HepG2 (cell line): ENCODE measurements at regions not wholly inside any gene's neighbourhood (a gene's known extent, or its start where the extent isn't known, plus 50 kb on each side); places are given as distances from the start of the nearest gene placed in this dataset.

ENCODE experiments used
- ATAC-seq: fragments of 200-7000 bp; cut with Tn5 transposase; 3 replicates; pipeline ENCODE4 v1.9.1; 2020; ENCODE audit warnings: mild to moderate bottlenecking, moderate library complexity
- BruUV-seq: library from RNA; stranded (reverse); fragments of 400-500 nt; replicated peaks from 2 replicates; lab custom pipeline; 2021; lab: Mats Ljungman, UMichigan
- CTCF ChIA-PET: fragments of 300-600 bp; formaldehyde crosslinking; extraction: SDS; loops from one replicate; lab custom pipeline; 2021; ENCODE audit warnings: low total read pairs, inconsistent platforms, low intra/inter-chr PET ratio; lab: Yijun Ruan, JAX
- POLR2A ChIA-PET: fragments of 350-600 bp; sonication (Branson Sonifier 250); formaldehyde crosslinking; loops from one replicate; lab custom pipeline; 2020; ENCODE audit warnings: antibody characterized with exemption, inconsistent platforms; lab: Yijun Ruan, JAX
- DNase-seq: peaks from one replicate; pipeline ENCODE4 v3.0.0-alpha.2; 2015; ENCODE audit warnings: low spot score
- FAIRE-seq: peaks from 3 replicates; lab custom pipeline; 2011; peaks lifted over from hg19 to GRCh38; lab: Jason Lieb, UNC
- H2AFZ ChIP-seq: one replicate; pipeline ENCODE4 v1.6.1; 2011; ENCODE audit warnings: low read length, inconsistent platforms
- H3K27ac ChIP-seq: fragments of 300-600 bp; 3 replicates; pipeline ENCODE4 v1.8.0; 2011; ENCODE audit warnings: mixed run types, mild to moderate bottlenecking, mixed read lengths, low read length, inconsistent platforms; ENCODE audit not compliant: insufficient read depth; ENCODE audit errors: extremely low read length
- H3K27me3 ChIP-seq, 2 experiments: fragments of 200-600 bp in 1 of 2; 2 replicates in 1 of 2; 3 replicates in 1 of 2; pipeline versions ENCODE4 v1.6.0 to v1.8.0; 2011; ENCODE audit warnings: low read length in 2 of 2, mild to moderate bottlenecking in 2 of 2, moderate library complexity in 2 of 2, inconsistent platforms in 1 of 2; ENCODE audit not compliant: insufficient read depth in 2 of 2, control insufficient read depth in 1 of 2
- H3K36me3 ChIP-seq, 2 experiments: fragments of 200-600 bp in 1 of 2; replicated peaks in 1 of 2; 2 replicates in 1 of 2; 3 replicates in 1 of 2; pipeline versions ENCODE4 v1.5.1 to v1.8.0; 2011; ENCODE audit warnings: low read length in 2 of 2, inconsistent platforms in 1 of 2; ENCODE audit not compliant: insufficient read depth in 2 of 2, control insufficient read depth in 1 of 2
- H3K4me1 ChIP-seq: 2 replicates; pipeline ENCODE4 v1.5.1; 2012; ENCODE audit warnings: low read length, inconsistent platforms; ENCODE audit not compliant: insufficient read depth
- H3K4me2 ChIP-seq: 2 replicates; pipeline ENCODE4 v1.6.0; 2011; ENCODE audit warnings: low read depth, low read length, inconsistent platforms
- H3K4me3 ChIP-seq, 3 experiments: fragments of 200-600 bp in 1 of 3; sonication (generic), shearing (Covaris generic) in 1 of 3; replicated peaks in 1 of 3; 2 replicates each; pipeline ENCODE4 v1.5.1; 2011 to 2016; ENCODE audit warnings: low read length in 3 of 3, inconsistent platforms in 2 of 3, low read depth in 2 of 3, mild to moderate bottlenecking in 2 of 3, control low read depth in 1 of 3, mixed read lengths in 1 of 3; ENCODE audit not compliant: insufficient read depth in 1 of 3
- H3K79me2 ChIP-seq: one replicate; pipeline ENCODE4 v1.6.1; 2011; ENCODE audit warnings: low read length, inconsistent platforms; ENCODE audit not compliant: insufficient read depth
- H3K9ac ChIP-seq: 2 replicates; pipeline ENCODE4 v1.6.0; 2011; ENCODE audit warnings: mild to moderate bottlenecking, low read depth, low read length, inconsistent platforms; ENCODE audit not compliant: insufficient read depth
- H3K9me3 ChIP-seq: 2 replicates; pipeline ENCODE4 v1.5.1; 2012; ENCODE audit warnings: mild to moderate bottlenecking, low read length
- H4K20me1 ChIP-seq: 2 replicates; pipeline ENCODE4 v1.6.0; 2011; ENCODE audit warnings: inconsistent platforms, mild to moderate bottlenecking, low read length, moderate library complexity; ENCODE audit not compliant: insufficient read depth
- FOSL2 ChIP-seq: sonication (generic); formaldehyde crosslinking; IDR thresholded peaks from 2 replicates; pipeline ENCODE4 v1.4.0; 2020; ENCODE audit warnings: missing genetic modification reagents
- KAT2B ChIP-seq: fragments of 150-350 bp; IDR thresholded peaks from 2 replicates; pipeline ENCODE4 v1.6.1; 2014; ENCODE audit warnings: low read depth, low read length, borderline replicate concordance
- KDM3A ChIP-seq: IDR thresholded peaks from 2 replicates; pipeline ENCODE4 v1.6.1; 2018; ENCODE audit warnings: low read depth, missing compliant biosample characterization
- NCOA5 ChIP-seq: sonication (generic); formaldehyde crosslinking; IDR thresholded peaks from 2 replicates; pipeline ENCODE4 v1.4.0; 2020; ENCODE audit warnings: missing genetic modification reagents
- SIX1 ChIP-seq: sonication (generic); formaldehyde crosslinking; IDR thresholded peaks from 2 replicates; pipeline ENCODE4 v1.4.0; 2020; ENCODE audit warnings: missing genetic modification reagents, borderline replicate concordance
- SP2 ChIP-seq: sonication (generic); formaldehyde crosslinking; IDR thresholded peaks from 2 replicates; pipeline ENCODE4 v1.5.1; 2020; ENCODE audit warnings: mild to moderate bottlenecking, missing genetic modification reagents
- TOPORS ChIP-seq: sonication (generic); formaldehyde crosslinking; IDR thresholded peaks from 2 replicates; pipeline ENCODE4 v1.8.0; 2023; ENCODE audit warnings: mild to moderate bottlenecking, missing genetic modification reagents
- ZFP62 ChIP-seq: sonication (generic); formaldehyde crosslinking; IDR thresholded peaks from 2 replicates; pipeline ENCODE4 v1.4.0; 2020; ENCODE audit warnings: missing genetic modification reagents
- ZNF180 ChIP-seq: sonication (generic); formaldehyde crosslinking; IDR thresholded peaks from 2 replicates; pipeline ENCODE4 v1.4.0; 2020; ENCODE audit warnings: low read depth, missing genetic modification reagents, borderline replicate concordance
- ZNF451 ChIP-seq: sonication (generic); formaldehyde crosslinking; IDR thresholded peaks from 2 replicates; pipeline ENCODE4 v1.5.0; 2020; ENCODE audit warnings: mild to moderate bottlenecking, missing genetic modification reagents
- WGBS: methylation state at CpG from one replicate; pipeline ENCODE4 v1.1.6; 2017; ENCODE audit warnings: low lambda C conversion rate; 5-methylcytosine and 5-hydroxymethylcytosine counted together
- in situ Hi-C: cut with HindIII; loops from 2 replicates; pipeline ENCODE4 v1.10.0; 2017; ENCODE audit warnings: low pct_unique_long_range_greater_than_20kb; ENCODE audit not compliant: extremely low pct_ligation_motif_present
- intact Hi-C: fragments of 100-400 bp; cut with micrococcal nuclease; formaldehyde crosslinking; loops from one replicate; pipeline ENCODE4 v1.10.0; 2022; ENCODE audit not compliant: unreplicated experiment
- TF ChIP-seq, protein P1 (sequence below): IDR thresholded peaks from 2 replicates; pipeline ENCODE4 v1.6.1; 2012; ENCODE audit warnings: low read length, improper control_type of control experiment
- TF ChIP-seq, protein P2 (sequence below): sonication (generic); formaldehyde crosslinking; IDR thresholded peaks from 2 replicates; pipeline ENCODE4 v1.4.0; 2020; ENCODE audit warnings: missing genetic modification reagents
- TF ChIP-seq, protein P3 (sequence below): sonication (generic); formaldehyde crosslinking; IDR thresholded peaks from 2 replicates; pipeline ENCODE4 v1.4.0; 2020; ENCODE audit warnings: mild to moderate bottlenecking, missing genetic modification reagents, borderline replicate concordance

DNA sequence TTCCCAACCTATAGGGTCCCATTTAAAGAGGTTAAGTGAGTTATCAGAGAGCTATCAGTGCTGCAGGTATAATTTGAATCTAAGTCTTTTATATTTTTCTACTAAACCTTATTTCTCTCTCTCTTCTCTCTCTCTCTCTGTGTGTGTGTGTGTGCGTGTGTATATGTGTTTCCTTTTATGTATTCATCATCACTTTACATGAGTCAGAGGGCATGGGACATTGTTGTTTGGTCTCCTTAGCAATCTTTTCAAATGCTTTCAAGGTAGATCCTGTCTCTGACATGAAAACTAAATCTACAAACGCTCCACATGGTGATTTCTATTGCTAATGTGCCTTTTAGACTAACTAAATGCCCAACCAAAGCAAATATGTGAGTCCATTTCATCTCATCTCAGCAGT is 459.7 kb downstream of the BTG1 start:
- DNase-seq (no peak), FAIRE-seq (no peak), ATAC-seq (no peak)
- Histone ChIP-seq H3K4me3 (no peak overlapping the region), H3K79me2 (no peaks in the 10 kb centered on the region), H3K27me3 (no peaks in the 10 kb centered on the region), H3K4me1 (no peaks in the 10 kb centered on the region), H3K4me2 (no peak overlapping the region), H3K36me3 (no peaks in the 10 kb centered on the region), H3K9me3 (no peaks in the 10 kb centered on the region), H2AFZ (no peak overlapping the region), H4K20me1 (no peaks in the 10 kb centered on the region), H3K9ac (no peak overlapping the region), H3K27ac (no peak overlapping the region)
- intact Hi-C loops, result no loop called here
- TF ChIP-seq SP2 (CRISPR knock-in tag) (no peak), ZNF451 (CRISPR knock-in tag) (no peak), ZNF180 (no peak), SIX1 (no peak), ZFP62 (CRISPR knock-in tag) (no peak), FOSL2 (CRISPR knock-in tag) (no peak), KDM3A (no peak), NCOA5 (no peak), TOPORS (no peak), KAT2B (no peak)
- TF ChIP-seq, protein P1, sequence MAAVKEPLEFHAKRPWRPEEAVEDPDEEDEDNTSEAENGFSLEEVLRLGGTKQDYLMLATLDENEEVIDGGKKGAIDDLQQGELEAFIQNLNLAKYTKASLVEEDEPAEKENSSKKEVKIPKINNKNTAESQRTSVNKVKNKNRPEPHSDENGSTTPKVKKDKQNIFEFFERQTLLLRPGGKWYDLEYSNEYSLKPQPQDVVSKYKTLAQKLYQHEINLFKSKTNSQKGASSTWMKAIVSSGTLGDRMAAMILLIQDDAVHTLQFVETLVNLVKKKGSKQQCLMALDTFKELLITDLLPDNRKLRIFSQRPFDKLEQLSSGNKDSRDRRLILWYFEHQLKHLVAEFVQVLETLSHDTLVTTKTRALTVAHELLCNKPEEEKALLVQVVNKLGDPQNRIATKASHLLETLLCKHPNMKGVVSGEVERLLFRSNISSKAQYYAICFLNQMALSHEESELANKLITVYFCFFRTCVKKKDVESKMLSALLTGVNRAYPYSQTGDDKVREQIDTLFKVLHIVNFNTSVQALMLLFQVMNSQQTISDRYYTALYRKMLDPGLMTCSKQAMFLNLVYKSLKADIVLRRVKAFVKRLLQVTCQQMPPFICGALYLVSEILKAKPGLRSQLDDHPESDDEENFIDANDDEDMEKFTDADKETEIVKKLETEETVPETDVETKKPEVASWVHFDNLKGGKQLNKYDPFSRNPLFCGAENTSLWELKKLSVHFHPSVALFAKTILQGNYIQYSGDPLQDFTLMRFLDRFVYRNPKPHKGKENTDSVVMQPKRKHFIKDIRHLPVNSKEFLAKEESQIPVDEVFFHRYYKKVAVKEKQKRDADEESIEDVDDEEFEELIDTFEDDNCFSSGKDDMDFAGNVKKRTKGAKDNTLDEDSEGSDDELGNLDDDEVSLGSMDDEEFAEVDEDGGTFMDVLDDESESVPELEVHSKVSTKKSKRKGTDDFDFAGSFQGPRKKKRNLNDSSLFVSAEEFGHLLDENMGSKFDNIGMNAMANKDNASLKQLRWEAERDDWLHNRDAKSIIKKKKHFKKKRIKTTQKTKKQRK, result no peak
- TF ChIP-seq, protein P2, sequence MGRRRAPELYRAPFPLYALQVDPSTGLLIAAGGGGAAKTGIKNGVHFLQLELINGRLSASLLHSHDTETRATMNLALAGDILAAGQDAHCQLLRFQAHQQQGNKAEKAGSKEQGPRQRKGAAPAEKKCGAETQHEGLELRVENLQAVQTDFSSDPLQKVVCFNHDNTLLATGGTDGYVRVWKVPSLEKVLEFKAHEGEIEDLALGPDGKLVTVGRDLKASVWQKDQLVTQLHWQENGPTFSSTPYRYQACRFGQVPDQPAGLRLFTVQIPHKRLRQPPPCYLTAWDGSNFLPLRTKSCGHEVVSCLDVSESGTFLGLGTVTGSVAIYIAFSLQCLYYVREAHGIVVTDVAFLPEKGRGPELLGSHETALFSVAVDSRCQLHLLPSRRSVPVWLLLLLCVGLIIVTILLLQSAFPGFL (CRISPR knock-in tag), result no peak
- TF ChIP-seq, protein P3, sequence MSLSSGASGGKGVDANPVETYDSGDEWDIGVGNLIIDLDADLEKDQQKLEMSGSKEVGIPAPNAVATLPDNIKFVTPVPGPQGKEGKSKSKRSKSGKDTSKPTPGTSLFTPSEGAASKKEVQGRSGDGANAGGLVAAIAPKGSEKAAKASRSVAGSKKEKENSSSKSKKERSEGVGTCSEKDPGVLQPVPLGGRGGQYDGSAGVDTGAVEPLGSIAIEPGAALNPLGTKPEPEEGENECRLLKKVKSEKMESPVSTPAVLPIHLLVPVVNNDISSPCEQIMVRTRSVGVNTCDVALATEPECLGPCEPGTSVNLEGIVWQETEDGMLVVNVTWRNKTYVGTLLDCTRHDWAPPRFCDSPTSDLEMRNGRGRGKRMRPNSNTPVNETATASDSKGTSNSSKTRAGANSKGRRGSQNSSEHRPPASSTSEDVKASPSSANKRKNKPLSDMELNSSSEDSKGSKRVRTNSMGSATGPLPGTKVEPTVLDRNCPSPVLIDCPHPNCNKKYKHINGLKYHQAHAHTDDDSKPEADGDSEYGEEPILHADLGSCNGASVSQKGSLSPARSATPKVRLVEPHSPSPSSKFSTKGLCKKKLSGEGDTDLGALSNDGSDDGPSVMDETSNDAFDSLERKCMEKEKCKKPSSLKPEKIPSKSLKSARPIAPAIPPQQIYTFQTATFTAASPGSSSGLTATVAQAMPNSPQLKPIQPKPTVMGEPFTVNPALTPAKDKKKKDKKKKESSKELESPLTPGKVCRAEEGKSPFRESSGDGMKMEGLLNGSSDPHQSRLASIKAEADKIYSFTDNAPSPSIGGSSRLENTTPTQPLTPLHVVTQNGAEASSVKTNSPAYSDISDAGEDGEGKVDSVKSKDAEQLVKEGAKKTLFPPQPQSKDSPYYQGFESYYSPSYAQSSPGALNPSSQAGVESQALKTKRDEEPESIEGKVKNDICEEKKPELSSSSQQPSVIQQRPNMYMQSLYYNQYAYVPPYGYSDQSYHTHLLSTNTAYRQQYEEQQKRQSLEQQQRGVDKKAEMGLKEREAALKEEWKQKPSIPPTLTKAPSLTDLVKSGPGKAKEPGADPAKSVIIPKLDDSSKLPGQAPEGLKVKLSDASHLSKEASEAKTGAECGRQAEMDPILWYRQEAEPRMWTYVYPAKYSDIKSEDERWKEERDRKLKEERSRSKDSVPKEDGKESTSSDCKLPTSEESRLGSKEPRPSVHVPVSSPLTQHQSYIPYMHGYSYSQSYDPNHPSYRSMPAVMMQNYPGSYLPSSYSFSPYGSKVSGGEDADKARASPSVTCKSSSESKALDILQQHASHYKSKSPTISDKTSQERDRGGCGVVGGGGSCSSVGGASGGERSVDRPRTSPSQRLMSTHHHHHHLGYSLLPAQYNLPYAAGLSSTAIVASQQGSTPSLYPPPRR (CRISPR knock-in tag), result no peak
- BruUV-seq, result no TSS peak
- WGBS, result 2% methylated on average over 2 of the region's 2 CpGs
- POLR2A ChIA-PET, result no interaction called here
- CTCF ChIA-PET, result no interaction called here
- in situ Hi-C loops, result no loop called here
